ENCODE measurements at regions not wholly inside any gene's neighbourhood (a gene's known extent, or its start where the extent isn't known, plus 50 kb on each side); places are given as distances from the start of the nearest gene placed in this dataset.

GRCh38 chr5:155282503-155283107 lies 269.1 kb downstream of the KIF4B start:
- TF ChIP-seq CTCF (IDR thresholded peaks at IDR 0.05 in 4 of 5, conservative IDR thresholded peaks at IDR 0.05 in 1 of 5) (no peak), POLR2A (IDR thresholded peaks at IDR 0.05) (no peak)

Measured in gastrocnemius medialis (tissue), 4 donors.